Adipocyte (in vitro differentiated cells): ENCODE measurements at regions not wholly inside any gene's neighbourhood (a gene's known extent, or its start where the extent isn't known, plus 50 kb on each side); places are given as distances from the start of the nearest gene placed in this dataset.

Experiments
- DNase-seq: peaks from one replicate; pipeline ENCODE4 v3.0.0-alpha.2; 2015; ENCODE audit warnings: low read depth
- H3K27me3 ChIP-seq: replicated peaks from 2 replicates; pipeline ENCODE4 v1.7.0; 2013; ENCODE audit warnings: mild to moderate bottlenecking, low read length, moderate library complexity; ENCODE audit not compliant: control insufficient read depth, insufficient read depth
- H3K36me3 ChIP-seq: 2 replicates; pipeline ENCODE4 v1.7.0; 2013; ENCODE audit warnings: low read length, mild to moderate bottlenecking, moderate library complexity; ENCODE audit not compliant: control insufficient read depth, insufficient read depth, severe bottlenecking
- H3K4me1 ChIP-seq: 2 replicates; pipeline ENCODE4 v1.7.0; 2013; ENCODE audit warnings: mild to moderate bottlenecking, low read length, moderate library complexity; ENCODE audit not compliant: control insufficient read depth, insufficient read depth
- H3K4me3 ChIP-seq: 2 replicates; pipeline ENCODE4 v1.7.0; 2013; ENCODE audit warnings: mild to moderate bottlenecking, low read length, moderate library complexity
- H3K9ac ChIP-seq: 2 replicates; pipeline ENCODE4 v1.7.0; 2013; ENCODE audit warnings: mild to moderate bottlenecking, low read length, moderate library complexity
- H3K9me3 ChIP-seq: 2 replicates; pipeline ENCODE4 v1.7.0; 2013; ENCODE audit warnings: mild to moderate bottlenecking, low read length, moderate library complexity; ENCODE audit not compliant: control insufficient read depth

- no peak overlapping the region for H3K9ac ChIP-seq
- no peaks in the 10 kb centered on the region for H3K9me3 ChIP-seq
- DNase-seq: peak; percentile 77
- H3K36me3 ChIP-seq: no peaks in the 10 kb centered on the region
- no peaks in the 10 kb centered on the region for H3K4me1 ChIP-seq
- H3K27me3 ChIP-seq: no peaks in the 10 kb centered on the region
- no peak overlapping the region for H3K4me3 ChIP-seq
Observed at GRCh38 chr4:141375855-141376254, 155.2 kb downstream of the ZNF330 start.

- DNase-seq: no peak
- H3K4me1 ChIP-seq: no peaks in the 10 kb centered on the region
- no peaks in the 10 kb centered on the region for H3K9me3 ChIP-seq
- no peak overlapping the region for H3K4me3 ChIP-seq
- no peaks in the 10 kb centered on the region for H3K27me3 ChIP-seq
- H3K9ac ChIP-seq: no peak overlapping the region
- no peaks in the 10 kb centered on the region for H3K36me3 ChIP-seq
Observed at GRCh38 chr4:141376769-141377168, 156.1 kb downstream of the ZNF330 start.

- no peaks in the 10 kb centered on the region for H3K36me3 ChIP-seq
- H3K4me1 ChIP-seq: peaks cover 3% of the 10 kb centered on the region
- H3K9me3 ChIP-seq: no peaks in the 10 kb centered on the region
- no peak for DNase-seq
- H3K27me3 ChIP-seq: no peaks in the 10 kb centered on the region
- no peak overlapping the region for H3K4me3 ChIP-seq
- H3K9ac ChIP-seq: no peak overlapping the region
Observed at GRCh38 chr4:141387299-141387698, 166.6 kb downstream of the ZNF330 start.

GRCh38 chr4:141388481-141388880 lies 167.8 kb downstream of the ZNF330 start:
- H3K4me1 ChIP-seq: peaks cover 3% of the 10 kb centered on the region
- no peak overlapping the region for H3K4me3 ChIP-seq
- no peaks in the 10 kb centered on the region for H3K27me3 ChIP-seq
- H3K9me3 ChIP-seq: no peaks in the 10 kb centered on the region
- H3K36me3 ChIP-seq: no peaks in the 10 kb centered on the region
- no peak overlapping the region for H3K9ac ChIP-seq
- DNase-seq: peak; percentile 87

- Histone ChIP-seq H3K4me1 (peaks cover 3% of the 10 kb centered on the region), H3K36me3 (no peaks in the 10 kb centered on the region), H3K9me3 (no peaks in the 10 kb centered on the region), H3K9ac (no peak overlapping the region), H3K27me3 (no peaks in the 10 kb centered on the region), H3K4me3 (no peak overlapping the region)
- no peak for DNase-seq
Observed at GRCh38 chr4:141389649-141390048, 169.0 kb downstream of the ZNF330 start.

- no peak overlapping the region for H3K9ac ChIP-seq
- no peak overlapping the region for H3K4me3 ChIP-seq
- peaks cover 3% of the 10 kb centered on the region for H3K4me1 ChIP-seq
- no peaks in the 10 kb centered on the region for H3K36me3 ChIP-seq
- H3K27me3 ChIP-seq: no peaks in the 10 kb centered on the region
- DNase-seq: no peak
- H3K9me3 ChIP-seq: no peaks in the 10 kb centered on the region
Observed at GRCh38 chr4:141390571-141390970, 169.9 kb downstream of the ZNF330 start.

GRCh38 chr4:141391293-141391692 lies 170.6 kb downstream of the ZNF330 start:
- Histone ChIP-seq H3K36me3 (no peaks in the 10 kb centered on the region), H3K4me3 (no peak overlapping the region), H3K4me1 (peaks cover 3% of the 10 kb centered on the region), H3K9ac (no peak overlapping the region), H3K27me3 (no peaks in the 10 kb centered on the region), H3K9me3 (no peaks in the 10 kb centered on the region)
- peak; percentile 16 for DNase-seq

- DNase-seq: no peak
- H3K27me3 ChIP-seq: no peaks in the 10 kb centered on the region
- H3K4me1 ChIP-seq: peaks cover 3% of the 10 kb centered on the region
- H3K9me3 ChIP-seq: no peaks in the 10 kb centered on the region
- no peaks in the 10 kb centered on the region for H3K36me3 ChIP-seq
- H3K9ac ChIP-seq: no peak overlapping the region
- no peak overlapping the region for H3K4me3 ChIP-seq
Observed at GRCh38 chr4:141391771-141392170, 171.1 kb downstream of the ZNF330 start.

GRCh38 chr4:141395246-141395830 lies 174.6 kb downstream of the ZNF330 start:
- H3K36me3 ChIP-seq: no peaks in the 10 kb centered on the region
- no peaks in the 10 kb centered on the region for H3K27me3 ChIP-seq
- no peak overlapping the region for H3K4me3 ChIP-seq
- no peak overlapping the region for H3K9ac ChIP-seq
- H3K9me3 ChIP-seq: no peaks in the 10 kb centered on the region
- DNase-seq: no peak
- H3K4me1 ChIP-seq: no peaks in the 10 kb centered on the region

- Histone ChIP-seq H3K9me3 (no peaks in the 10 kb centered on the region), H3K27me3 (no peaks in the 10 kb centered on the region), H3K9ac (no peak overlapping the region), H3K4me3 (no peak overlapping the region), H3K36me3 (no peaks in the 10 kb centered on the region), H3K4me1 (no peaks in the 10 kb centered on the region)
- DNase-seq: no peak
Observed at GRCh38 chr4:141395919-141396318, 175.2 kb downstream of the ZNF330 start.

- Histone ChIP-seq H3K9me3 (no peaks in the 10 kb centered on the region), H3K36me3 (no peaks in the 10 kb centered on the region), H3K27me3 (no peaks in the 10 kb centered on the region), H3K4me3 (no peak overlapping the region), H3K4me1 (peaks cover 4% of the 10 kb centered on the region), H3K9ac (no peak overlapping the region)
- DNase-seq: no peak
Observed at GRCh38 chr4:141402712-141403111, 182.0 kb downstream of the ZNF330 start.

GRCh38 chr4:141403782-141404181 lies 183.1 kb downstream of the ZNF330 start:
- H3K27me3 ChIP-seq: no peaks in the 10 kb centered on the region
- no peaks in the 10 kb centered on the region for H3K9me3 ChIP-seq
- no peak for DNase-seq
- H3K9ac ChIP-seq: no peak overlapping the region
- H3K4me3 ChIP-seq: no peak overlapping the region
- H3K4me1 ChIP-seq: peaks cover 4% of the 10 kb centered on the region
- H3K36me3 ChIP-seq: no peaks in the 10 kb centered on the region
